ENCODE measurements at regions not wholly inside any gene's neighbourhood (a gene's known extent, or its start where the extent isn't known, plus 50 kb on each side); places are given as distances from the start of the nearest gene placed in this dataset.

GRCh38 chr7:135853008-135853407 is 104.4 kb upstream of the FAM180A start:
- no peak for ATAC-seq (ENCODE audit: poor library complexity)
- Histone ChIP-seq H3K27me3 (ENCODE audit: control insufficient read depth in 1 of 2, insufficient read depth in 2 of 2, low read length in 2 of 2) (peaks cover 0 to 4% of the 10 kb centered on the region in 2 experiments), H3K4me3 (ENCODE audit: low read length) (no peak overlapping the region), H3K9me3 (ENCODE audit: control insufficient read depth in 1 of 2, insufficient read depth in 1 of 2, low read length in 2 of 2) (peaks cover 0 to 5% of the 10 kb centered on the region in 2 experiments), H3K36me3 (ENCODE audit: insufficient read depth, low read length) (no peaks in the 10 kb centered on the region), H3K27ac (ENCODE audit: low read depth in 1 of 2, low read length in 2 of 2) (no peak overlapping the region), H3K4me1 (ENCODE audit: insufficient read depth, low read length) (peaks cover 5% of the 10 kb centered on the region)
- ChIA-PET CTCF (no interaction called here), POLR2A (no interaction called here)
- DNase-seq: no peak
- peaks cover 12% of the 10 kb centered on the region for H3K27me3 Mint-ChIP-seq
- no peak overlapping the region for H3K4me3 Mint-ChIP-seq
- H3K27ac Mint-ChIP-seq: no peak overlapping the region
- intact Hi-C loops (cut with DNase I, micrococcal nuclease): no loop called here
- TF ChIP-seq, protein P1, sequence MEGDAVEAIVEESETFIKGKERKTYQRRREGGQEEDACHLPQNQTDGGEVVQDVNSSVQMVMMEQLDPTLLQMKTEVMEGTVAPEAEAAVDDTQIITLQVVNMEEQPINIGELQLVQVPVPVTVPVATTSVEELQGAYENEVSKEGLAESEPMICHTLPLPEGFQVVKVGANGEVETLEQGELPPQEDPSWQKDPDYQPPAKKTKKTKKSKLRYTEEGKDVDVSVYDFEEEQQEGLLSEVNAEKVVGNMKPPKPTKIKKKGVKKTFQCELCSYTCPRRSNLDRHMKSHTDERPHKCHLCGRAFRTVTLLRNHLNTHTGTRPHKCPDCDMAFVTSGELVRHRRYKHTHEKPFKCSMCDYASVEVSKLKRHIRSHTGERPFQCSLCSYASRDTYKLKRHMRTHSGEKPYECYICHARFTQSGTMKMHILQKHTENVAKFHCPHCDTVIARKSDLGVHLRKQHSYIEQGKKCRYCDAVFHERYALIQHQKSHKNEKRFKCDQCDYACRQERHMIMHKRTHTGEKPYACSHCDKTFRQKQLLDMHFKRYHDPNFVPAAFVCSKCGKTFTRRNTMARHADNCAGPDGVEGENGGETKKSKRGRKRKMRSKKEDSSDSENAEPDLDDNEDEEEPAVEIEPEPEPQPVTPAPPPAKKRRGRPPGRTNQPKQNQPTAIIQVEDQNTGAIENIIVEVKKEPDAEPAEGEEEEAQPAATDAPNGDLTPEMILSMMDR (IDR thresholded peaks at IDR 0.05): no peak
- H3K9me3 Mint-ChIP-seq: no peaks in the 10 kb centered on the region
- no peaks in the 10 kb centered on the region for H3K36me3 Mint-ChIP-seq (ENCODE audit: low read depth)
- no peaks in the 10 kb centered on the region for H3K4me1 Mint-ChIP-seq (ENCODE audit: low read depth)

DNA sequence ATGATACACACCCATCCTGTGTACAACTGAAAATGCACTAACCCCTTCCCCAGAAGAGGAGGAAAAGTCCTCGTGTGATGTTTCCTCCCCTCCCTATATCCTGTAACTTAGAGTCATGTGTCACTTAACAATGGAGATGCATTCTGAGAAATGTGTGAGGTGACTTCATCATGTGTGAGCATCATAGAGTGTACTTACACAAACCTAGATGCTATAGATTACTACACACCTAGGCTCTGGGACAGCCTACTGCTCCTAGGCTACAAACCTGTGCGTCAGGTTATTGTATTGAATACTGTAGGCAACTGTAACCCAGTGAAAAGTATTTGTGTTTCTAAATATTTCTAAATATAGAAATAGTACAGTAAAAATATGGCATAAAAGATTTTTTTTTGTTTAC is 98.6 kb upstream of the FAM180A start:
- Histone ChIP-seq H3K27ac (ENCODE audit: low read depth in 1 of 2, low read length in 2 of 2) (no peak overlapping the region), H3K4me1 (ENCODE audit: insufficient read depth, low read length) (no peaks in the 10 kb centered on the region), H3K9me3 (ENCODE audit: control insufficient read depth in 1 of 2, insufficient read depth in 1 of 2, low read length in 2 of 2) (peaks cover 0 to 6% of the 10 kb centered on the region in 2 experiments), H3K36me3 (ENCODE audit: insufficient read depth, low read length) (no peaks in the 10 kb centered on the region), H3K4me3 (ENCODE audit: low read length) (no peak overlapping the region), H3K27me3 (ENCODE audit: control insufficient read depth in 1 of 2, insufficient read depth in 2 of 2, low read length in 2 of 2) (no peaks in the 10 kb centered on the region)
- no peaks in the 10 kb centered on the region for H3K36me3 Mint-ChIP-seq (ENCODE audit: low read depth)
- intact Hi-C loops (cut with DNase I, micrococcal nuclease): no loop called here
- H3K27ac Mint-ChIP-seq: no peak overlapping the region
- no peak for ATAC-seq (ENCODE audit: poor library complexity)
- POLR2A ChIA-PET: no interaction called here
- H3K9me3 Mint-ChIP-seq: no peaks in the 10 kb centered on the region
- no peaks in the 10 kb centered on the region for H3K4me1 Mint-ChIP-seq (ENCODE audit: low read depth)
- TF ChIP-seq, protein P1 (IDR thresholded peaks at IDR 0.05): no peak
- no peak overlapping the region for H3K4me3 Mint-ChIP-seq
- DNase-seq: no peak
- no peaks in the 10 kb centered on the region for H3K27me3 Mint-ChIP-seq
- CTCF ChIA-PET: no interaction called here

DNA sequence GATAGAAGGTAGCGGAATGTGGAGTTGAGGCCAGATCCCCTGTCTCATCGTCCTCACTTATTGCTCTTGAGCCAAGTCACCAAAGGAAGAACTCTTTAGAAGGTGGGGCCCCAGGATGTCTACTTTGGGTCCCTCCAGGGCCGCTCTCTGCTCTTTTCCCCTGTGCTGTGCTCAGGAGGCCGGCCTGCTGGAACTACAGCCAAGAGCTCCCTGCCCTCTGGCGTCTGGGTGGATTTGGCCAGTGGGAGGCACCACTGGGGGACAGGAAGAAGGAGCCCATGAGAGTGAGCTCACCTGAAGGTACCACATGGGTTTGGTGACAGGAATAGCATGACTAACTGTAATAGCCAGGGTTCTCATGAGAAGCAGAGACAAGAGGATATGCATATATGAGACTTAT is 97.7 kb upstream of the FAM180A start:
- no peak for ATAC-seq (ENCODE audit: poor library complexity)
- intact Hi-C loops (cut with DNase I, micrococcal nuclease): no loop called here
- ChIA-PET POLR2A (no interaction called here), CTCF (no interaction called here)
- Mint-ChIP-seq H3K27me3 (no peaks in the 10 kb centered on the region), H3K9me3 (no peaks in the 10 kb centered on the region), H3K4me1 (ENCODE audit: low read depth) (no peaks in the 10 kb centered on the region), H3K36me3 (ENCODE audit: low read depth) (no peaks in the 10 kb centered on the region), H3K27ac (no peak overlapping the region), H3K4me3 (no peak overlapping the region)
- Histone ChIP-seq H3K4me1 (ENCODE audit: insufficient read depth, low read length) (no peaks in the 10 kb centered on the region), H3K36me3 (ENCODE audit: insufficient read depth, low read length) (no peaks in the 10 kb centered on the region), H3K27ac (ENCODE audit: low read depth in 1 of 2, low read length in 2 of 2) (no peak overlapping the region), H3K9me3 (ENCODE audit: control insufficient read depth in 1 of 2, insufficient read depth in 1 of 2, low read length in 2 of 2) (peaks cover 0 to 6% of the 10 kb centered on the region in 2 experiments), H3K27me3 (ENCODE audit: control insufficient read depth in 1 of 2, insufficient read depth in 2 of 2, low read length in 2 of 2) (no peaks in the 10 kb centered on the region), H3K4me3 (ENCODE audit: low read length) (no peak overlapping the region)
- no peak for DNase-seq
- TF ChIP-seq, protein P1 (IDR thresholded peaks at IDR 0.05): no peak

Data from CD4-positive, alpha-beta T cell (primary cell).